NCI-H2227 (cell line): ENCODE measurements at regions not wholly inside any gene's neighbourhood (a gene's known extent, or its start where the extent isn't known, plus 50 kb on each side); places are given as distances from the start of the nearest gene placed in this dataset.

Source experiments
- DNase-seq: peaks from one replicate; lab custom pipeline; 2025; ENCODE audit not compliant: unreplicated experiment; lab: John Stamatoyannopoulos, UW

DNA sequence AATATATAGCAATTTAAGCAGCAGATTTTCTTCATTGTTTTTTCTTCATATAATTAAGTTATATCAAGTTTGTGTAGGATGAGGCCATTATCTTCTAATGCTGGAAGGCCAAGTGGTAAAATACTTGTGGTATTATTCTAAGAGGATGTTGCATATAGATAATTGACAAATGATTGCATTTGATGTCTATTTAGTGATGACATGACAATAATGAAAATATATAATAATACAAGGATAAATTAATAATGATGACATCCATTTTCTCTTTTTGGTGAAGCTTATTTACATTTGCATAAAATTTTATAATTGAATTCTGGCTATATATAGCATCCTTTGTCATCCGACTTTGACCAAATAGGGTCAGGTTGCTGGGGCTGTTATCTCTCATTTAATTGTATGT lies 195.4 kb upstream of the KCNJ16 start:
- DNase-seq, result no peak

- DNase-seq, result no peak
Observed at GRCh38 chr17:69880591-69881112, 194.4 kb upstream of the KCNJ16 start.

- DNase-seq, result no peak
Observed at GRCh38 chr17:69882281-69882680, 192.7 kb upstream of the KCNJ16 start.

- no peak for DNase-seq
Observed at GRCh38 chr17:69883120-69883519, 191.9 kb upstream of the KCNJ16 start.

- no peak for DNase-seq
Observed at GRCh38 chr17:69884356-69884755, 190.7 kb upstream of the KCNJ16 start.

DNA sequence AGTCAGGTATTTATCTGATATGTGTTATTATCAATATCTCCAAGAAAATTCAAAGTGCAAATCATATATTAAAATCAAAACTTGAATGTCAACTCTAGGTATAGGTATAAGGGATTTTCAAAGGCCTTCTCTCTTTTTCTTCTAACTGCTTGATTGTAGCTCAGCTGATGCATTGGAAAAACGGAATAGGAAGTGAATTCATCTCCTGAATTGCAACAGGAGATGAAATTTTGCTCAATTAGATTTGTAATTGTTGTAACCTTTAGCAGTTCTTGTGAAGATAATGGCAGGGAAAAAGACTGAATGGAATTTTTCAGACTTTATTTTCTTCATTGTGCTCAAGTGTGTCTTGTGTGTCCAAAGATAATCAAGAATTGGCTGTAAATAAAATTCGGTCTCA lies 190.2 kb upstream of the KCNJ16 start:
- DNase-seq, result no peak

DNA sequence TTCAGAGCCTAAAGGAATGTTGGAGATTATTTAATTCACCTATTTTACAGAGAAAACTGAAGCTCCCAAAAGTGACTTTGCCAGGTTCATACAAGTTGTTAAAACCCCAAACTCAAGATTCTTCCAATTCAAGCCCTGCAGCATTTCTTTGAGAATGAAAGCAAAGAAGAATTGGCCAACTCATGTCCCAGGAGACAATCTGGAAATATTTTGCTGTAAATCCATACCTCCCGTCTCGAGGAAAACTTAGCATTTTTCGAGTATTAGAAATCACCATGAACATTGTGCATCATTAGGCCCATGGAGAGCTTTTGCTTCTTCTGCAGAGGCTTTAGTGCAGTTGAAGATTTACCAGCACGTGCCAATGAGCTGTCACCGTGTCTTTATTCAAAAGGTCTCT lies 176.4 kb upstream of the KCNJ16 start:
- DNase-seq, result no peak

DNA sequence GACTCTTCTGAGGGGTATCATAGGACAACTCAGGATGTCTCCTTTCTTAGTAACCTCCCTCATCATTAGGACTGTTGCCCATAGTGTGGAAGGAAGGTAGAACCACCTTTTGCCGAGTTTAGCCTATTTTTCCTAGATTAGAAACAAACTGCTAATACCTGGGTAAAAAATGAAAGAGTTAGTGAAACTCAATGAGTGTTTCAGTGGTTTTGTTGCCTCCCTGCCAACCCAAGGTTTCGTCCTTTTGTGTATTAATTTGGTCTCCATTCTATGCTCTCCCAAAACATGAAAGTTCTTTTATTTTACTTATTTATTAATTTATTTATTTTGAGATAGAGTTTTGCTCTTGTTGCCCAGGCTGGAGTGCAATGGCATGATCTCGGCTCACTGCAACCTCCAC lies 174.9 kb upstream of the KCNJ16 start:
- DNase-seq, result no peak

DNA sequence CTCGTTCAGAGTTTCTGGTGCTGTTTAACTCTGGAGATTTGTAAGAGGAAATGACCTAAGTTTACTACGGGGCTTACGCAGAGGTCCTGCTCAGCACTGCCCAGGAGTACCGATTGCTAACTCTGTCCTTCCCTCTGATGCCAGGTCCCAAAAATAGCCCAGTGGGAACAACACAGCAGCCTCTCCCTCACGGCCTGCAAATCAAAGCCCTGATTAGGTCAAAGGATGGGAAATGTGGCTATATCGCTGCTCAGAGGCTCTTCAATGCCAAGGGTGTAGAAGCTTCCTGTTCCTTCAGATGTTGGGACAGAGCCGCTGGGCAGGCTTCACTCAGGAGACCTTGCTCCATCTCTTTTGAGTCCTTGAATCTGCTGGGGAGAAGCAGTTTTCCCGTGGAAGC lies 174.2 kb upstream of the KCNJ16 start:
- no peak for DNase-seq

GRCh38 chr17:69906306-69906705 lies 168.7 kb upstream of the KCNJ16 start:
- no peak for DNase-seq

GRCh38 chr17:69907132-69907847 lies 167.7 kb upstream of the KCNJ16 start:
- DNase-seq, result no peak

DNA sequence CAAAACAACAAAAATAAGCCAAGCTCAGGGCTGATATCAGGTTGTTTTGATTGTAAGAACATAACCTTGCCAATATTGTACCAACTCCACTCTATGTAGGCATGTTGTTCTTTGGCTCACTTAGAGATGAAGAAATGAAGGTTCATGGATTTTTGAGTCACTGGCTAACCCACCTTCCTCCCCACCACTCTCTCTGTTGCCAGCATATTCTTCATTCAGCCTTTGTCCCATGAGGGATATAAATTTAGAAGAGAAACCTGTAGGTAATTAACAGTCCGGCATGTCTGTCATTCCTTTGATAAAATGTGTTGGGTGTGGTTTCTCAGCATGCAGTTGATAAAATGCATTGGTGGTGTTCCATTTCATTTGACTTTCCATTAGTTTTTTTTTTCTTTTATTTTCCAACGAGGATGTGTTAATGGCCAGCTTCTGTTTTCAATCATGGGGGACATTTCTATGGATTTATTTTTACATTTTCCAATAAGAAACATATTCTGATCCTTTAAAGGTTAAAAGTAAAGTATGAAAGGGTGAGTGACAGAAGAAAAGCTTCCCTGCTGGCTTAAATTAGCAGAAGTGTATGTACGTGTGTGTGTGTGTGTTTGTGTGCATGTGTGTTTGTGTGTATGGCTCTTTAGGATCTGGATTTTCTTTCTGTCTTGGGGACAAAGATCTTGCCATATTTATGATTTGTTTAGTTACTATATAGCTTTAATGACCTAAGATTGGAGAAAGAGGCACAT lies 166.2 kb upstream of the KCNJ16 start:
- no peak for DNase-seq

GRCh38 chr17:69909389-69909788 lies 165.6 kb upstream of the KCNJ16 start:
- DNase-seq, result no peak

GRCh38 chr17:69912805-69913204 lies 162.2 kb upstream of the KCNJ16 start:
- DNase-seq, result no peak

GRCh38 chr17:69913216-69913615 lies 161.8 kb upstream of the KCNJ16 start:
- no peak for DNase-seq

DNA sequence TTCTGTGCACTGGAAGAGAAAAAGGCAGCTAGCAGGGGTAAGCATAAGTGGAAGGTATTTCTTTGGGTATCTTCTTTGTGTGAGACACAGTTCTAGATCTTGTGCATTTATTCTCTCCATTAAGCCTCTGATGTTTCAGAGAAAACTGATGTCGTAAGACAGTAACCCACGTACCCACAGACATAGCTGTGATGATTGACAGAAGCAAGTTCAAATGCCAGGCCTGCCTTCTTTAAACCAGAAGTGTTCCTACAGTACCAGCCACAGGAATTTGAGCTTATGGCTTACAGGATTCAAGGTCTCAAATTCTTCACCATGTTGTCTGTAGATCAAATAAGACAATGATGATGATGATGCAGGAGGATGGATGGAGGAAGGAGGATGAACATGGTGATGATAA lies 161.4 kb upstream of the KCNJ16 start:
- no peak for DNase-seq

DNA sequence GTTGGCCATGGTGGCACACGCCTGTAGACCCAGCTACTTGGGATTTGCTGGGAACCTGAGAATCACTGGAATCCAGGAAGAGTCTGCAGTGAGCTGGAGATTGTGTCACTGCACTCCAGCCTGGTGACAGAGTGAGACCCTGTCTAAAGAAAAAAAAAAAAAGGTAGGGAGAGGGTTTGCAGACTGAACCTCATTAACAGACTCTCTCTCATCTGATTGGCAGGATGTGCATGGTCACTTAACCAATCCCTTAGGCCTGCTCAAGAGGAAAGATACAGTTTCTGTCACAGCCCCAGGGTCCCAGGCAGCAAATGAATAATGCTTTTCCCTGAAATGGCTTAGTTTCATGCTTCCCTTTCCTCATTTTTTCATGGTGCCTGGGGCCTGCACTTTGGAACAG lies 160.5 kb upstream of the KCNJ16 start:
- no peak for DNase-seq

GRCh38 chr17:69916761-69917160 lies 158.3 kb upstream of the KCNJ16 start:
- no peak for DNase-seq

DNA sequence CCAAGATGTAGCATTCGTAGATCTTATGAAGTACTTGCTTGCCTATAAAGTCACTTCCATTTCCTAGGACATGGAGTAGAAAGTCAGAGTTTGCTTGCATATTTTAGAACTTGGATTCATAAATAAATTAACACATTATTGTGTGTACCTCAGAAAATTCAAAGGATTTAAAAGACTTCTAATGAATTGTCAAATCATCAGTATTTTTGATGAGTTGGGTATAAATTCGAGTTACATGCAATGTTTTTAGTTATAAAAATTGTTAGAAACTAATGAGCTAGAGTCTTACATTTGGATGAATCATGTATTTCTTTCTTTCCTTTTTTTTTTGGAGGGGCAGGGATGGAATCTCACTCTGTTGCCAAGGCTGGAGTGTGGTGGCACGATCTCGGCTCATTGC lies 156.9 kb upstream of the KCNJ16 start:
- DNase-seq, result no peak

GRCh38 chr17:69919789-69920188 lies 155.2 kb upstream of the KCNJ16 start:
- DNase-seq, result no peak

DNA sequence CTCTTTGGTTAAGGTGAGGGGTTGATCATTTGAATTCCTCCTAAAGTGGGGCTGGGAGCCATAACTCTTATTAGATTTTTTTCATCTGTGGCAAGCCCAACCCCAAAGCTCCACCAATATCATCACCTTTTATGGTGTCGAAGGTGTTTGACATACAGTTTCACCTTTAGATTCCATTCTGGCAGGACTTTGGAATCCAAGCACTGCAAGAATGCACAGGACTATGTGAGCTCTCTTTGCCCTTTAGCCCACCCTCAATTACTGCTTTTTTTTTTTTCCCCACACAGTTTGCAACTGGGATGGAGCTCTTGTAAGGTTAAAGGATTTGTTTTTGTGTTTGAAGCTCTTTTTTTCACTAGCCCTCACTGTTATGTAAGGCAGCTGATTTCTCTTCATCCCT lies 154.0 kb upstream of the KCNJ16 start:
- no peak for DNase-seq

- DNase-seq, result no peak
Observed at GRCh38 chr17:69928611-69929010, 146.4 kb upstream of the KCNJ16 start.

DNA sequence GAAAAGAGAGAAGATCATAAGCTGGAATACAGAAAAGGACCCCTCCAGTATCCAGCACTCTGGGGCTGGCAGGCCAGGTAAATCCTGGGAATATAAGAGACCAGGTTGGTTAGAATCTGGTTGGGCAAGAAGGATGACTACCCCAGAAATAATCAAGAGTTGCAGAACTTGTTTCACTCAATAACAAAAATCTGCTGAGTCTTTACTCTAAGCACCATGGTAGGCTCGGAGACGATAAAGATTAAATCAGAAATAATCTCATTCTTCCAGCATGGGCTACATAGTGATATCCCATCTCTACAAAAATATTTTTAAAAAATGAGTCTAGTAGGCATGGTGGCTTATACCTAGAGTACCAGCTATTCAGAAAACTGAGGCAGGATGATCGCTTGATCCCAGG lies 138.0 kb upstream of the KCNJ16 start:
- DNase-seq, result no peak
